ENCODE measurements at regions not wholly inside any gene's neighbourhood (a gene's known extent, or its start where the extent isn't known, plus 50 kb on each side); places are given as distances from the start of the nearest gene placed in this dataset.

GRCh38 chr2:7165736-7166135 is 248.5 kb downstream of the RNF144A start:
- TF ChIP-seq CTCF (IDR thresholded peaks at IDR 0.05 in 4 of 5, conservative IDR thresholded peaks at IDR 0.05 in 1 of 5) (no peak), POLR2A (IDR thresholded peaks at IDR 0.05) (no peak)
